ENCODE measurements at regions not wholly inside any gene's neighbourhood (a gene's known extent, or its start where the extent isn't known, plus 50 kb on each side); places are given as distances from the start of the nearest gene placed in this dataset.

DNA sequence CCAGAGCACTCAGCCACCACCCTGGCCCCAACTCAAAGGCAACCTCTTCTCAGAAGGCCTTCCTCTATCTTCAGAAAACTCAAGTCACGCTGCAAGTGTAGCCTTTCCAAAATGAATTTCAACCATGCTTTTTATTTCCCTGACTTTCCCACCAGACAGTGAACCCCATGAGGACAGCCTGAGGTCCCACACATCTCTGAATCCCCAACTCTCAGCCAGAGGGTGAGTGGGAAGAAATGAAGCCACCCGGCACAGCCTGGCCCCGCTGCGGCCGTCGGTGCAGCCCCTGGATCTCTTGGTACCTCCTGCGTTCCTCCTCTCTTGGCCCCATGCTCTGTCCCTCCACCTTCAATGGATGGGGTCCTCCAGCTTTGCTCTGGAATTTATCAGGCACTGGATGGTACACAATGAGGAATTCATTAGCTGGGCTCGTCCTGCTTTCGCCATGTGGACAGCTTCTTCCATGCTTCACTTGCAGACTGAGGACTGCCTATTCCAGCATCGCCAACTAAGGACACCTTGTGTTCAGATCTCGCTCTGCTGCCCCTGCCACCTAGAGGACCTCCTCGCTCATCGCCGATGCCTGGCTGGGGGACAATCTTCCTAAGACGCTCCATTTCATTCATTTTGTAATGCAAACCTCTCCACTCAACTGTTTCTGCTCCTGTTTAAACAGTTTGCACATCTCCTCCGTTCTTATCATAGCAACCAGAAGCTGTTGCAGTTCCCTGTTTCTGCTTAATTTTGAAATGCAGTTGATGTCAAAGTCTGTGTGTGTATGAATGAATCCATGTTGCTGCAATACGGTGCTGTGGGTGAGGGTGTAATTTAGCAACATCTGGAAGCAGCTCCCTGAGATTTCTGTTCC, 672.1 kb downstream of the TBC1D22A start:
- 86 to 92% (median 89%) methylated on average over 17 of the region's 17 CpGs for WGBS, 4 donors
- ATAC-seq (no peak), DNase-seq (no peak)
- Histone ChIP-seq H3K27me3 (no peaks in the 10 kb centered on the region), H3K27ac (no peak overlapping the region), H3K36me3 (no peaks in the 10 kb centered on the region), H3K4me1 (no peaks in the 10 kb centered on the region), H3K9me3 (peaks cover 0 to 27% (median 4%) of the 10 kb centered on the region in 12 donors), H3K4me3 (no peak overlapping the region)
- intact Hi-C loops (cut with DNase I), result no loop called here
- TF ChIP-seq, protein P1, sequence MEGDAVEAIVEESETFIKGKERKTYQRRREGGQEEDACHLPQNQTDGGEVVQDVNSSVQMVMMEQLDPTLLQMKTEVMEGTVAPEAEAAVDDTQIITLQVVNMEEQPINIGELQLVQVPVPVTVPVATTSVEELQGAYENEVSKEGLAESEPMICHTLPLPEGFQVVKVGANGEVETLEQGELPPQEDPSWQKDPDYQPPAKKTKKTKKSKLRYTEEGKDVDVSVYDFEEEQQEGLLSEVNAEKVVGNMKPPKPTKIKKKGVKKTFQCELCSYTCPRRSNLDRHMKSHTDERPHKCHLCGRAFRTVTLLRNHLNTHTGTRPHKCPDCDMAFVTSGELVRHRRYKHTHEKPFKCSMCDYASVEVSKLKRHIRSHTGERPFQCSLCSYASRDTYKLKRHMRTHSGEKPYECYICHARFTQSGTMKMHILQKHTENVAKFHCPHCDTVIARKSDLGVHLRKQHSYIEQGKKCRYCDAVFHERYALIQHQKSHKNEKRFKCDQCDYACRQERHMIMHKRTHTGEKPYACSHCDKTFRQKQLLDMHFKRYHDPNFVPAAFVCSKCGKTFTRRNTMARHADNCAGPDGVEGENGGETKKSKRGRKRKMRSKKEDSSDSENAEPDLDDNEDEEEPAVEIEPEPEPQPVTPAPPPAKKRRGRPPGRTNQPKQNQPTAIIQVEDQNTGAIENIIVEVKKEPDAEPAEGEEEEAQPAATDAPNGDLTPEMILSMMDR (IDR thresholded peaks at IDR 0.05), result no peak
- TF ChIP-seq POLR2A (IDR thresholded peaks at IDR 0.05), result no peak

- 82 to 86% (median 85%) methylated on average over 5 of the region's 5 CpGs for WGBS, 4 donors
- TF ChIP-seq, protein P1 (IDR thresholded peaks at IDR 0.05), result no peak
- TF ChIP-seq POLR2A (IDR thresholded peaks at IDR 0.05), result no peak
- Histone ChIP-seq H3K9me3 (peaks cover 0 to 34% (median 5%) of the 10 kb centered on the region in 12 donors), H3K36me3 (no peaks in the 10 kb centered on the region), H3K27ac (no peak overlapping the region), H3K4me3 (no peak overlapping the region), H3K4me1 (no peaks in the 10 kb centered on the region), H3K27me3 (no peaks in the 10 kb centered on the region)
- DNase-seq (no peak), ATAC-seq (no peak)
- intact Hi-C loops (cut with DNase I), result no loop called here
These were observed 671.2 kb downstream of the TBC1D22A start for GRCh38 chr22:47433627-47434026.

DNA sequence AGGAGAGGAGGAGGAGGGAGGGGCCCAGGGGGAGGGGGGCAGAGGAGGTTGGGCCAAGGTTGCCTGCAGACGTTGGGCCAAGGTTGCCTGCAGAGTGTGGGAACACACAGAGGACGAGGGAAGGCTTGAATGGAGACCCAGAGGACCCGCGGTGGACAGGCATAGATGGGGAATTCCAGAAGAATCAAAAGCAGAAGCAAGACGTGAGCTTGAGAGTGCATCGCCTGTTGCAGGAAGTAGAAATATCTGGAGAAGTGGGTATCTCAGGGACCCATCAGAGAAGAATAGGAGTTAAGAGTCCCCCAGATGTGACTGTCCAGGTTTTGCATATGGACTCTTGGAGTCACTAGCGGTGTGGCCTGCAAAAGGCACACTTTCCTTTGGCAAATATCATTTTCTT, 670.2 kb downstream of the TBC1D22A start:
- intact Hi-C loops (cut with DNase I), result no loop called here
- ATAC-seq (no peak), DNase-seq (no peak)
- TF ChIP-seq POLR2A (IDR thresholded peaks at IDR 0.05), result no peak
- TF ChIP-seq, protein P1 (IDR thresholded peaks at IDR 0.05), result no peak
- 67 to 73% (median 70%) methylated on average over 7 of the region's 7 CpGs for WGBS, 4 donors
- peaks cover 0 to 29% (median 2%) of the 10 kb centered on the region in 12 donors for H3K9me3 ChIP-seq
- no peaks in the 10 kb centered on the region for H3K4me1 ChIP-seq
- H3K27ac ChIP-seq, result no peak overlapping the region
- no peaks in the 10 kb centered on the region for H3K36me3 ChIP-seq
- H3K27me3 ChIP-seq, result no peaks in the 10 kb centered on the region
- H3K4me3 ChIP-seq, result no peak overlapping the region

DNA sequence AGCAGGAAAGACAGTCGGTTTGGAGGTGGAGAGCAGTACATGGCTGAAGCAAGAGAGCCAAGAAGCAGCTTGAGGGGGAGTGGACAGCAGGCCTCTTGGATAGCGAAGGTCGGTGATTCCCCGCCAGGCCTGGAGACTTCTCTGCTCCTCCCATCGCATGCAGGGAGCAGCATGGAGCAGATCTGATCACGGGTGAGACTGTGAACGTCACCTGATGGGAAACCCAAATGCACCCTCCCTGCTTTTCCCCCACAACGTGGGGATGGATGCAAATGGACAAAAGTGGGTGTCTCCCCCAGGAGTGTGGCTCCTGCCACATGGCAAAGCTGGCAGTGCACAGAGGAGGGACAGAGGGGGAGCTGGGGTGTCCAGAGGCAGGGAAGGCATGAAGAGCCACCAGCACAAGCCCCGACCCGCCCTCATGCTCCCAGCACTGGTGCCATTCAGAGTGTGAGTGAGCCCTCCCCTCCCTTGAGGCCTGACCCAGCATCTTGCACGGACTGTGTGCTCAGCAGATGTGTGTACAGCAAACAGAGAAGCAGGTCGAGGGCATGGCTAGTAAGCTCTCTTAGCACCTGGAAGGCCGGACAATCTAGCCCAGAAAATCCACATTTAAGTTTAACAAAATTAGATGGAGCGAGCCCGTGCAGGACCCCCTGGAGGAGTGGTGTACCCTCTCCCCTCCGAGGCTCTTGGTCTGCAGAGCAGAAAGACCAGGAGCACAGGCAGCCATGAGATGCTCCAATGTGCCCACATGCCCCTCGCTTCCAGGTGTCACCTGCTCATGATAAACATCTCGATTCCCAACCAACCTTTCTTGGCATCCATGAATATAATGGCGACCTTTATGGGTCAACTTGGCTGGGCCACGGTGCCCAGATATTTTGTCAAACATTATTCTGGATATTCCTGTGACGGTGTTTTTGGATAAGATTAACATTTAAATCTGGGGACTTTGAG, 661.7 kb downstream of the TBC1D22A start:
- no peak for DNase-seq
- intact Hi-C loops (cut with DNase I), result no loop called here

More for the DNA sequence above, 661.7 kb downstream of the TBC1D22A start:
- ATAC-seq, result no peak
- TF ChIP-seq, protein P1 (IDR thresholded peaks at IDR 0.05), result no peak
- TF ChIP-seq POLR2A (IDR thresholded peaks at IDR 0.05), result no peak
- peaks cover 0 to 35% (median 0%) of the 10 kb centered on the region in 9 donors for H3K27me3 ChIP-seq
- H3K4me1 ChIP-seq, result no peaks in the 10 kb centered on the region
- no peak overlapping the region for H3K27ac ChIP-seq
- WGBS, 4 donors, result 76 to 82% (median 77%) methylated on average over 19 to 21 of the region's 21 CpGs
- H3K4me3 ChIP-seq, result no peak overlapping the region
- no peaks in the 10 kb centered on the region for H3K36me3 ChIP-seq
- peaks cover 0 to 9% (median 0%) of the 10 kb centered on the region in 12 donors for H3K9me3 ChIP-seq

Measured in heart left ventricle (tissue), 16 donors.